Spleen (tissue), 11 donors: ENCODE measurements at regions not wholly inside any gene's neighbourhood (a gene's known extent, or its start where the extent isn't known, plus 50 kb on each side); places are given as distances from the start of the nearest gene placed in this dataset.

Experiments used
- DNase-seq: peaks from one replicate; pipeline ENCODE4 v3.0.0-alpha.2; 2020
- H3K27ac ChIP-seq, 8 donors: fragments of 200-600 bp; sonication (generic) in 7 of 8; 1 replicate in 4 of 8; 2 replicates in 4 of 8; pipeline versions ENCODE4 v1.5.0 to v1.8.0; 2016 to 2021; ENCODE audit warnings: inconsistent platforms in 4 of 8, mild to moderate bottlenecking in 4 of 8, moderate library complexity in 1 of 8
- H3K27me3 ChIP-seq, 7 donors: fragments of 200-600 bp; sonication (generic) in 6 of 7; replicated peaks in 1 of 7; 1 replicate in 4 of 7; 2 replicates in 3 of 7; pipeline versions ENCODE4 v1.5.0 to v1.8.0; 2016 to 2021; ENCODE audit warnings: inconsistent platforms in 3 of 7, mild to moderate bottlenecking in 1 of 7
- H3K36me3 ChIP-seq, 6 donors: fragments of 200-600 bp; sonication (generic) in 5 of 6; 1 replicate in 4 of 6; 2 replicates in 2 of 6; pipeline versions ENCODE4 v1.5.0 to v1.8.0; 2016 to 2021; ENCODE audit warnings: inconsistent platforms in 2 of 6
- H3K4me1 ChIP-seq, 6 donors: fragments of 200-600 bp; sonication (generic) in 5 of 6; 1 replicate in 3 of 6; 2 replicates in 3 of 6; pipeline versions ENCODE4 v1.5.0 to v1.8.0; 2016 to 2021; ENCODE audit warnings: inconsistent platforms in 3 of 6
- H3K4me3 ChIP-seq, 8 donors: fragments of 200-600 bp; sonication (generic) in 7 of 8; 1 replicate in 4 of 8; 2 replicates in 4 of 8; pipeline versions ENCODE4 v1.5.0 to v1.8.0; 2016 to 2021; ENCODE audit warnings: inconsistent platforms in 4 of 8, mild to moderate bottlenecking in 4 of 8, moderate library complexity in 2 of 8
- H3K9me3 ChIP-seq, 8 donors: fragments of 200-600 bp; sonication (generic) in 7 of 8; 1 replicate in 4 of 8; 2 replicates in 4 of 8; pipeline versions ENCODE4 v1.5.0 to v1.8.0; 2016 to 2021; ENCODE audit warnings: inconsistent platforms in 4 of 8
- CTCF ChIP-seq, 11 experiments: fragments of 200-600 bp in 7 of 11; fragments of 450-650 bp in 4 of 11; sonication (generic) in 4 of 11; IDR thresholded peaks in 8 of 11; conservative IDR thresholded peaks in 3 of 11; 1 replicate in 7 of 11; 2 replicates in 4 of 11; pipeline versions ENCODE4 v1.4.0 to v1.8.0; 2016 to 2021; ENCODE audit warnings: antibody characterized with exemption in 11 of 11, inconsistent platforms in 4 of 11, mild to moderate bottlenecking in 1 of 11
- POLR2A ChIP-seq, 3 donors: fragments of 450-650 bp; IDR thresholded peaks; one replicate each; pipeline ENCODE4 v1.5.1; 2017; ENCODE audit warnings: antibody characterized with exemption in 3 of 3, mild to moderate bottlenecking in 1 of 3
- POLR2AphosphoS5 ChIP-seq, 3 donors: sonication (generic); formaldehyde crosslinking; IDR thresholded peaks; one replicate each; pipeline ENCODE4 v1.5.1; 2017; ENCODE audit warnings: antibody characterized with exemption in 3 of 3
- WGBS, 5 donors: extraction: QIAGEN DNeasy Blood & Tissue Kit in 3 of 5; methylation state at CpG; one replicate each; pipeline versions ENCODE4 v1.1.5 to v1.1.7; 2013 to 2018; 5-methylcytosine and 5-hydroxymethylcytosine counted together
- intact Hi-C: fragments of 100-400 bp; cut with DNase I; formaldehyde crosslinking; loops from one replicate; pipeline ENCODE4 v1.15.0; 2023; ENCODE audit warnings: low total_unique reads
- donor health status: healthy with polysubstance abuse.
- donor health status: DM: no; HTN: no; CAD: no; lungs with moderate emphysema.
- donor health status: DM: no; HTN: no; CAD: no.
- donor health status: Bipolar disorder and iron deficiency.
- donor health status: healthy.
- donor health status: DM: no; HTN: no; CAD: no.
- donor health status: DM: yes; HTN: yes; CAD: no.

GRCh38 chr5:121671624-121672023 is 180.1 kb upstream of the FTMT start:
- Histone ChIP-seq H3K4me1 (no peaks in the 10 kb centered on the region), H3K4me3 (no peak overlapping the region), H3K27ac (no peak overlapping the region), H3K27me3 (no peaks in the 10 kb centered on the region), H3K36me3 (no peaks in the 10 kb centered on the region), H3K9me3 (peaks cover 0 to 7% (median 0%) of the 10 kb centered on the region in 8 donors)
- intact Hi-C loops, result no loop called here
- TF ChIP-seq POLR2A (IDR thresholded peaks at IDR 0.05), result no peak
- TF ChIP-seq CTCF (IDR thresholded peaks at IDR 0.05 in 8 of 11, conservative IDR thresholded peaks at IDR 0.05 in 3 of 11), result no peak
- no peak for TF ChIP-seq POLR2AphosphoS5 (IDR thresholded peaks at IDR 0.05)
- 68 to 94% (median 77%) methylated on average over 2 of the region's 2 CpGs for WGBS, 5 donors
- DNase-seq, result no peak

DNA sequence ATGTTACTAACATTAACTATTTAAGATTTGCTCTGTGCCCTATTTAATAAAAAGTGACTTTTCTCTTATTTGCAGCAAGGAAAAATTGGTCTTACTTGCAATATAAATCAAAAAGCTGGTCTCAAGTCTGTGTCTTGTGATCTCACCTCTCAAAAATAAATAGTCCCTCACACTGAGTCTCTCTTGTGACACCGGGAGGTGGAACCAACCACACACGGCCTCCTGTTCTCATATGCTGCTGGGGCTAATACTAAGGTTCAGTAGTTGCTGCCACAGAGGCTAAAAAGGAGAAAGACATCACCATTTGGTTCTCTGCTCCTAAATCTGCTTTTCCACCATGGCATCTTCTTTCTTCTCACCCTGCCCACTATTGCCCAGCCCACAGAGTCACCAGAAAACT is 175.8 kb upstream of the FTMT start:
- Histone ChIP-seq H3K4me1 (no peaks in the 10 kb centered on the region), H3K27ac (no peak overlapping the region), H3K9me3 (peaks cover 0 to 23% (median 5%) of the 10 kb centered on the region in 8 donors), H3K36me3 (no peaks in the 10 kb centered on the region), H3K27me3 (no peaks in the 10 kb centered on the region), H3K4me3 (no peak overlapping the region)
- DNase-seq, result no peak
- intact Hi-C loops, result no loop called here
- no peak for TF ChIP-seq POLR2AphosphoS5 (IDR thresholded peaks at IDR 0.05)
- TF ChIP-seq POLR2A (IDR thresholded peaks at IDR 0.05), result no peak
- no peak for TF ChIP-seq CTCF (IDR thresholded peaks at IDR 0.05 in 8 of 11, conservative IDR thresholded peaks at IDR 0.05 in 3 of 11)
- WGBS, 5 donors, result 33 to 44% (median 39%) methylated on average over 2 of the region's 2 CpGs

- H3K27me3 ChIP-seq, result no peaks in the 10 kb centered on the region
- DNase-seq, result no peak
- intact Hi-C loops, result no loop called here
- peaks cover 0 to 34% (median 19%) of the 10 kb centered on the region in 8 donors for H3K9me3 ChIP-seq
- H3K27ac ChIP-seq, result no peak overlapping the region
- H3K4me3 ChIP-seq, result no peak overlapping the region
- no peaks in the 10 kb centered on the region for H3K4me1 ChIP-seq
- H3K36me3 ChIP-seq, result no peaks in the 10 kb centered on the region
- no peak for TF ChIP-seq POLR2A (IDR thresholded peaks at IDR 0.05)
- TF ChIP-seq POLR2AphosphoS5 (IDR thresholded peaks at IDR 0.05), result no peak
- TF ChIP-seq CTCF (IDR thresholded peaks at IDR 0.05 in 8 of 11, conservative IDR thresholded peaks at IDR 0.05 in 3 of 11), result no peak
- WGBS, 5 donors, result 78 to 88% (median 79%) methylated on average over 6 of the region's 6 CpGs
Observed at GRCh38 chr5:121681229-121681855, 170.3 kb upstream of the FTMT start.

GRCh38 chr5:121688126-121688525 is 163.6 kb upstream of the FTMT start:
- WGBS, 5 donors, result 75 to 93% (median 81%) methylated on average over 1 of the region's 1 CpG

More at GRCh38 chr5:121688126-121688525, 163.6 kb upstream of the FTMT start:
- Histone ChIP-seq H3K36me3 (no peaks in the 10 kb centered on the region), H3K27me3 (no peaks in the 10 kb centered on the region), H3K9me3 (no peaks in the 10 kb centered on the region), H3K4me1 (no peaks in the 10 kb centered on the region), H3K4me3 (no peak overlapping the region), H3K27ac (no peak overlapping the region)
- DNase-seq, result no peak
- intact Hi-C loops, result no loop called here
- TF ChIP-seq POLR2AphosphoS5 (IDR thresholded peaks at IDR 0.05) (no peak), POLR2A (IDR thresholded peaks at IDR 0.05) (no peak), CTCF (IDR thresholded peaks at IDR 0.05 in 8 of 11, conservative IDR thresholded peaks at IDR 0.05 in 3 of 11) (no peak)
